Activated T-cell treated with anti-CD3 and anti-CD28 coated beads, Interleukin-2, amount 50 U/mL, for 24 hours (primary cell): ENCODE measurements at regions not wholly inside any gene's neighbourhood (a gene's known extent, or its start where the extent isn't known, plus 50 kb on each side); places are given as distances from the start of the nearest gene placed in this dataset.
"Not testable (repeated sequence)": the region's sequence is repeated elsewhere in the genome, so short reads cannot be mapped to it uniquely, and the experiment has no call there.

Experiments
- DNase-seq: peaks from one replicate; pipeline ENCODE4 v3.0.0-alpha.2; 2020
- H3K27ac Mint-ChIP-seq: 2 replicates; pipeline ENCODE4 v1.8.0; 2020; ENCODE audit warnings: mild to moderate bottlenecking, mixed read lengths
- H3K27me3 Mint-ChIP-seq: 2 replicates; pipeline ENCODE4 v1.8.0; 2020; ENCODE audit warnings: mixed read lengths
- H3K36me3 Mint-ChIP-seq: 2 replicates; pipeline ENCODE4 v1.8.0; 2020; ENCODE audit warnings: low read depth, mixed read lengths
- H3K4me1 Mint-ChIP-seq: 2 replicates; pipeline ENCODE4 v1.8.0; 2020; ENCODE audit warnings: low read depth, mixed read lengths
- H3K4me3 Mint-ChIP-seq: 2 replicates; pipeline ENCODE4 v1.8.0; 2020; ENCODE audit warnings: mild to moderate bottlenecking, moderate library complexity, mixed read lengths
- H3K9me3 Mint-ChIP-seq: 2 replicates; pipeline ENCODE4 v1.8.0; 2020; ENCODE audit warnings: mixed read lengths

GRCh38 chr3:70726096-70726938, 413.9 kb upstream of the MDFIC2 start:
- no peak overlapping the region for H3K4me3 Mint-ChIP-seq
- peaks cover under 1% of the 10 kb centered on the region for H3K27me3 Mint-ChIP-seq
- H3K4me1 Mint-ChIP-seq: no peaks in the 10 kb centered on the region
- DNase-seq: no peak
- H3K27ac Mint-ChIP-seq: no peak overlapping the region
- no peaks in the 10 kb centered on the region for H3K9me3 Mint-ChIP-seq
- H3K36me3 Mint-ChIP-seq: no peaks in the 10 kb centered on the region

DNA sequence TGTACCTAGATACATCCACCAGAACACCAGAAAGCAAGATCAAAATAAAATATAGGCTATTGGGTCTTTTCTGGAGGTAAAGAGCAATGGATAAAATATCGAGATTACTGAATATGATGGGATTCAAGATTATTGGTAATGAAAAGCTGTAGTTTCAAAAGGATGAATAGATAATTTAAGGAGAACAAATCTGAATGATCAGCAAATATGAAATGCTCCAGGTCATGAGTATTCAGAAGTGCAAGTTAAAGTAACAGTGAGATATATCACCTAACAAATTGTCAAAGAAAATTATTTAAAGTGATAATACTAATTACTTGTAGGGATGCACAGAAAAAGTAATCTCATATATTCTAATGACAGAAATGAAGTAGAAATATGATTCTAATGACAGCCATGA, 409.6 kb upstream of the MDFIC2 start:
- Mint-ChIP-seq H3K36me3 (no peaks in the 10 kb centered on the region), H3K4me3 (no peak overlapping the region), H3K4me1 (no peaks in the 10 kb centered on the region), H3K27me3 (peaks cover 14% of the 10 kb centered on the region), H3K9me3 (no peaks in the 10 kb centered on the region), H3K27ac (no peak overlapping the region)
- DNase-seq: no peak

GRCh38 chr3:70716832-70717231, 404.4 kb upstream of the MDFIC2 start:
- H3K4me1 Mint-ChIP-seq: peaks cover 2% of the 10 kb centered on the region
- peaks cover 23% of the 10 kb centered on the region for H3K27me3 Mint-ChIP-seq
- peaks cover 11% of the 10 kb centered on the region for H3K9me3 Mint-ChIP-seq
- no peak overlapping the region for H3K27ac Mint-ChIP-seq
- peaks cover 2% of the 10 kb centered on the region for H3K36me3 Mint-ChIP-seq
- H3K4me3 Mint-ChIP-seq: no peak overlapping the region
- no peak for DNase-seq

DNA sequence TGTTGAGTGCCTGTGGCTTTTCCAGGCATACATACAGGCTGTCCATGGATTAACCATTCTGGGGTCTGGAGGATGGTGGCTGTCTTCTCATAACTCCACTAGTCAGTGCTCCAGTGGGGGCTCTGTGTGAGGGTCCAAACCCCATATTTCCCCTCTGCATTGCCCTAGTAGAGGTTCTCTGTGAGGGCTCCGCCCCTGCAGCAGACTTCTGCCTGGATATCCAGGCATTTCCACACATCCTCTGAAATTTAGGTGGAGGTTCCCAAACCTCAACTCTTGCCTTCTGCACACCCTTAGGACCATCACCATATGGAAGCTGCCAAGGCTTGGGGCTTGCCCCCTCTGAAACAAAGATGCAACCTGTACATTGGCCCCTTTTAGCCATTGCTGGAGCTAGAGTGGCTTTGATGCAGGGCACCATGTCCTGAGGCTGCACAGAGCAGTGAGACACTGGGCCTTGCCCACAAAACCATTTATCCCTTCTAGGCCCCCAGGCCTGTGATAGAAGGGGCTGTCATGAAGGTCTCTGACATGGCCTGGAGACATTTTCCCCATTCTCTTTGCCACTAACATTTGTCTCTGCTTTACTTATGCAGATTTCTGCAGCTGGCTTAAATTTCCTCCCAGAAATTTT, 400.1 kb upstream of the MDFIC2 start:
- no peak for DNase-seq
- peaks cover 2% of the 10 kb centered on the region for H3K4me1 Mint-ChIP-seq
- H3K27me3 Mint-ChIP-seq: peaks cover 20% of the 10 kb centered on the region
- peaks cover 17% of the 10 kb centered on the region for H3K9me3 Mint-ChIP-seq
- no peak overlapping the region for H3K27ac Mint-ChIP-seq
- H3K4me3 Mint-ChIP-seq: no peak overlapping the region
- peaks cover 2% of the 10 kb centered on the region for H3K36me3 Mint-ChIP-seq

GRCh38 chr3:70703305-70704102, 391.1 kb upstream of the MDFIC2 start:
- DNase-seq: no peak
- Mint-ChIP-seq H3K36me3 (no peaks in the 10 kb centered on the region), H3K4me3 (no peak overlapping the region), H3K9me3 (peaks cover 2% of the 10 kb centered on the region), H3K4me1 (peaks cover 21% of the 10 kb centered on the region), H3K27ac (no peak overlapping the region), H3K27me3 (peaks cover 60% of the 10 kb centered on the region)

DNA sequence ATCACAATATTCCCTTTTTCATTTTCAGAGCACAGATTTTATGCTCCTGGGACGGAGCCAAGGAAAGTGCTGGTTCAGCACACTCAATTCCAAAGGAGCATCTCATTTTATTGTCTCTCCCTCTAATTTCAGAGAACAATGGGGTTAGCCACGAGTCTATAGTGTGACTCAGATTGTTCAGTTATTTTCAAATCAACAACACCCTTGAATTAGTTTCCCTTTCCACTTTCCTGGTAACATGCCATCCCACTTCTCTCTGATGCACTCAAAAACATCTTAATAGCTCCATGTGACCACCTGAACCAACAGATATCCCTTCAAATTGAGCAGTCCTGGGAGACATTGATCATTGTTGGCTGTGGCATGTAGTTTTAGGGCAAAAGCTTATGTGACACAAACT, 389.7 kb upstream of the MDFIC2 start:
- Mint-ChIP-seq H3K36me3 (no peaks in the 10 kb centered on the region), H3K4me1 (peaks cover 21% of the 10 kb centered on the region), H3K4me3 (no peak overlapping the region), H3K27me3 (peaks cover 60% of the 10 kb centered on the region), H3K9me3 (no peaks in the 10 kb centered on the region), H3K27ac (no peak overlapping the region)
- DNase-seq: no peak

GRCh38 chr3:70684701-70685100, 372.3 kb upstream of the MDFIC2 start:
- Mint-ChIP-seq H3K9me3 (peaks cover 5% of the 10 kb centered on the region), H3K36me3 (no peaks in the 10 kb centered on the region), H3K4me3 (no peak overlapping the region), H3K27me3 (peaks cover 43% of the 10 kb centered on the region), H3K27ac (no peak overlapping the region), H3K4me1 (no peaks in the 10 kb centered on the region)
- no peak for DNase-seq

DNA sequence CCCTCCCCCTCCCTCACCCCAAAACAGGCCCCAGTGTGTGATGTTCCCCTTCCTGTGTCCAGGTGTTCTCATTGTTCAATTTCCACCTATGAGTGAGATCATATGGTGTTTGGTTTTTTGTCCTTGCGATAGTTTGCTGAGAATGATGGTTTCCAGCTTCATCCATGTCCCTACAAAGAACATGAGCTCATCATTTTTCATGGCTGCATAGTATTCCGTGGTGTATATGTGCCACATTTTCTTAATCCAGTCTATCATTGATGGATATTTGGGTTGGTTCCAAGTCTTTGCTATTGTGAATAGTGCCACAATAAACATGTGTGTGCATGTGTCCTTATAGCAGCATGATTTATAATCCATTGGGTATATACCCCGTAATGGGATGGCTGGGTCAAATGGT, 363.4 kb upstream of the MDFIC2 start:
- H3K36me3 Mint-ChIP-seq, H3K27ac Mint-ChIP-seq, H3K4me3 Mint-ChIP-seq, H3K4me1 Mint-ChIP-seq, H3K9me3 Mint-ChIP-seq, DNase-seq: not testable (repeated sequence)
- H3K27me3 Mint-ChIP-seq: peaks cover 33% of the 10 kb centered on the region

GRCh38 chr3:70658513-70659310, 346.3 kb upstream of the MDFIC2 start:
- Mint-ChIP-seq H3K4me1 (no peaks in the 10 kb centered on the region), H3K27ac (no peak overlapping the region), H3K36me3 (no peaks in the 10 kb centered on the region), H3K27me3 (peaks cover 58% of the 10 kb centered on the region), H3K9me3 (peaks cover 4% of the 10 kb centered on the region), H3K4me3 (no peak overlapping the region)
- no peak for DNase-seq

DNA sequence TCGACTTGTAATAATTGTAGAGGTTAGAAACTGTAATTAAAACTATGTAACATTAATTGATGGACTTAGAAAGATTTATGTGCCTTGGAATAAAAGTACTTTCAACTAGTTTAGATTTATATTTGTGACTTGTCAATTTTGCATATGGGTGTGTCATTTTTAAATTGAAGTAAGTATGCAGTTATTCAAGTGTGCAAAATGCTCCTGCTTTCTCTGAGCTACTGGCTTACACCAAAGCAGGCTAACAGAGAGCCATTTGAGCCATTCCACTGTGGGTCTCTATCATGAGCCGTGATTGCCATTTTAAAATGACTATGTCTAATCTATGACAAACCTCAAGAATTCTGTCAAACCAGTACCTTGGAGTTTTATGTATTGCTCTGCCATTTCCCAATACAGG, 345.0 kb upstream of the MDFIC2 start:
- no peaks in the 10 kb centered on the region for H3K36me3 Mint-ChIP-seq
- H3K9me3 Mint-ChIP-seq: peaks cover 4% of the 10 kb centered on the region
- no peak for DNase-seq
- peaks cover 58% of the 10 kb centered on the region for H3K27me3 Mint-ChIP-seq
- no peaks in the 10 kb centered on the region for H3K4me1 Mint-ChIP-seq
- no peak overlapping the region for H3K27ac Mint-ChIP-seq
- H3K4me3 Mint-ChIP-seq: no peak overlapping the region

DNA sequence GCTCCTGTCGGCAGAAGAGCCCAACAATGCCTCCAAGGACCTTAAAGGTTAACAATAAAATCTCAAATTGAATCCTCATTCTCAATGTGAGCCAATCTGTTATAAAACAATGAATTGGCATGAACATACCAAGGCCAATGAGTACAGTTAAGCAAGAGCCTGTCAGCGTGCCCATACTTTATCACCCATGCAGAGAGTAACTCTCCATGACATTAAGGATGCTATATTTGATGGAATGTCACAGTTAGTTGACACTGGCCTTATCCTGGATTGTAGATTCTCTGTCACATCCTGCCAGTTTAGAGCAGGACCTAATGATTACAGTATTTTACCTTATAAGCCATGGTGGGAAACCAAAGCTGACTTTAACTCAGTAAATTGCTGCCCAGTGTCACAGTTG, 335.4 kb upstream of the MDFIC2 start:
- Mint-ChIP-seq H3K36me3 (no peaks in the 10 kb centered on the region), H3K27me3 (peaks cover 42% of the 10 kb centered on the region), H3K4me1 (no peaks in the 10 kb centered on the region), H3K4me3 (no peak overlapping the region), H3K9me3 (peaks cover 5% of the 10 kb centered on the region), H3K27ac (no peak overlapping the region)
- no peak for DNase-seq

- Mint-ChIP-seq H3K27ac (no peak overlapping the region), H3K9me3 (peaks cover 5% of the 10 kb centered on the region), H3K4me3 (no peak overlapping the region), H3K36me3 (no peaks in the 10 kb centered on the region), H3K27me3 (peaks cover 46% of the 10 kb centered on the region), H3K4me1 (no peaks in the 10 kb centered on the region)
- no peak for DNase-seq
Measured at GRCh38 chr3:70647094-70647493, 334.7 kb upstream of the MDFIC2 start.

DNA sequence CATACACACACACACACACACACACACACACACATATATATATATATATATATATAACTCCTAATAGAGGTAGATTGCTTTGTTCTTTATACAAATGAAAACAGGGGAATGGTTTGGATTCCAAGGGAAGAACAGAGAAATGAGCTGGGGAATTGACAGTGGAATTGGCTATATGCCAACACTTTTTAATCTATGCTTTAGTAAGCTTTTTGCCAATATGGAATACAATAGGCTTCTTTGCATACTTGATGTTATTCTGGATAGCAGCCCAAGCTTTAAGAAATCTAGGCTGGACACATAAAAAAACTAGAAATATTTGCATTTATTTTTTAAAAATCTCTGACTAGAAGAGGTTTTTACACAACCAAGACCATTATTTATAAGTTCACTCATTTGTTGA, 334.2 kb upstream of the MDFIC2 start:
- Mint-ChIP-seq H3K9me3 (peaks cover 5% of the 10 kb centered on the region), H3K36me3 (no peaks in the 10 kb centered on the region), H3K27me3 (peaks cover 51% of the 10 kb centered on the region), H3K4me1 (no peaks in the 10 kb centered on the region), H3K27ac (no peak overlapping the region), H3K4me3 (no peak overlapping the region)
- DNase-seq: no peak

DNA sequence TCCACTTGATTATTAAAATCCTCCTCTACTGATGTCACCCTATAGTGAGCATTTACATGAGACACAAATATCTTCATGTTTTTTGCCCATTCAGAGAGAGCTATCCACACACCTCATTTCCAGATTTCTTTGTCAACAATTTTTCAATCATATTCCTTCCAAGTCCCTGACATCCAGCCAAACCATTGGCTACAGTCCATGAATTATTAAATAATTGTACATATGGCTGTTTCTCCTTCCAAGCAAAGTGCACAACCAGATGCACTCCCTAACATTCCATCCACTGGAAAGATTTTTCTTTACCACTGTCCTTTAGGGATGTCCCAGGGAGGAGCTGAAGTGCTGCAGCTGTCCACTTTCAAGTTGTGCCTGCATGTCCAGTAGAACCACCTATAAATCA, 328.0 kb upstream of the MDFIC2 start:
- peaks cover 9% of the 10 kb centered on the region for H3K9me3 Mint-ChIP-seq

More for the DNA sequence above, 328.0 kb upstream of the MDFIC2 start:
- no peak overlapping the region for H3K4me3 Mint-ChIP-seq
- no peak overlapping the region for H3K27ac Mint-ChIP-seq
- no peak for DNase-seq
- no peaks in the 10 kb centered on the region for H3K36me3 Mint-ChIP-seq
- H3K4me1 Mint-ChIP-seq: no peaks in the 10 kb centered on the region
- H3K27me3 Mint-ChIP-seq: peaks cover 51% of the 10 kb centered on the region
